IMR-90 (cell line): ENCODE measurements at regions not wholly inside any gene's neighbourhood (a gene's known extent, or its start where the extent isn't known, plus 50 kb on each side); places are given as distances from the start of the nearest gene placed in this dataset.

Source experiments
- ATAC-seq: fragments of 200-7000 bp; cut with Tn5 transposase; 2 replicates; pipeline ENCODE4 v1.9.1; 2020; ENCODE audit warnings: low read depth, mild to moderate bottlenecking, moderate library complexity
- BruUV-seq: library from RNA; stranded (reverse); fragments of 400-500 nt; replicated peaks from 2 replicates; lab custom pipeline; 2021; lab: Mats Ljungman, UMichigan
- CTCF ChIA-PET: fragments of 300-600 bp; formaldehyde crosslinking; extraction: SDS; loops from one replicate; lab custom pipeline; 2021; ENCODE audit warnings: antibody characterized with exemption; lab: Yijun Ruan, JAX
- POLR2A ChIA-PET: fragments of 300-600 bp; sonication (Branson Sonifier 250); formaldehyde crosslinking; loops from one replicate; lab custom pipeline; 2022; ENCODE audit warnings: antibody characterized with exemption; ENCODE audit not compliant: unreplicated experiment; lab: Charles Lee
- DNase-seq: peaks from one replicate; pipeline ENCODE4 v3.0.0; 2013
- H2AFZ ChIP-seq: replicated peaks from 2 replicates; pipeline ENCODE3; 2013; ENCODE audit warnings: low read length, mild to moderate bottlenecking; ENCODE audit not compliant: poor library complexity
- H2AK5ac ChIP-seq: 2 replicates; pipeline ENCODE4 v1.6.1; 2013; ENCODE audit warnings: low read depth, low read length, inconsistent platforms
- H2AK9ac ChIP-seq: replicated peaks from 2 replicates; pipeline ENCODE3; 2013; ENCODE audit warnings: mild to moderate bottlenecking, low read depth, low read length, moderate library complexity; ENCODE audit not compliant: poor library complexity
- H2BK120ac ChIP-seq: 2 replicates; pipeline ENCODE4 v1.6.1; 2013; ENCODE audit warnings: low read depth, low read length, inconsistent platforms
- H2BK15ac ChIP-seq: 3 replicates; pipeline ENCODE4 v1.6.1; 2013; ENCODE audit warnings: low read depth, low read length, inconsistent platforms
- H2BK20ac ChIP-seq: 2 replicates; pipeline ENCODE4 v1.6.1; 2013; ENCODE audit warnings: low read depth, mild to moderate bottlenecking, inconsistent platforms, low read length, moderate library complexity
- H2BK5ac ChIP-seq: 2 replicates; pipeline ENCODE4 v1.6.1; 2013; ENCODE audit warnings: mild to moderate bottlenecking, low read depth, low read length, inconsistent platforms; ENCODE audit not compliant: poor library complexity, severe bottlenecking
- H3K14ac ChIP-seq: replicated peaks from 2 replicates; pipeline ENCODE4 v1.6.1; 2013; ENCODE audit warnings: low read depth, low read length, inconsistent platforms
- H3K18ac ChIP-seq: 2 replicates; pipeline ENCODE4 v1.6.1; 2013; ENCODE audit warnings: low read depth, low read length, control low read depth
- H3K23ac ChIP-seq: 2 replicates; pipeline ENCODE4 v1.6.1; 2013; ENCODE audit warnings: low read depth, low read length, inconsistent platforms
- H3K27ac ChIP-seq: 2 replicates; pipeline ENCODE4 v1.5.1; 2013; ENCODE audit warnings: mild to moderate bottlenecking, control low read depth, low read length; ENCODE audit not compliant: insufficient read depth
- H3K27me3 ChIP-seq: 2 replicates; pipeline ENCODE4 v1.6.1; 2013; ENCODE audit warnings: low read length; ENCODE audit not compliant: control insufficient read depth, insufficient read depth
- H3K36me3 ChIP-seq: 2 replicates; pipeline ENCODE4 v1.6.1; 2013; ENCODE audit warnings: low read length, mixed read lengths; ENCODE audit not compliant: control insufficient read depth, insufficient read depth
- H3K4ac ChIP-seq: 2 replicates; pipeline ENCODE4 v1.6.1; 2013; ENCODE audit warnings: low read depth, low read length, inconsistent platforms
- H3K4me1 ChIP-seq: 2 replicates; pipeline ENCODE4 v1.6.1; 2013; ENCODE audit warnings: low read length, mixed read lengths; ENCODE audit not compliant: control insufficient read depth, insufficient read depth
- H3K4me2 ChIP-seq: 2 replicates; pipeline ENCODE4 v1.6.1; 2013; ENCODE audit warnings: low read depth, mild to moderate bottlenecking, control low read depth, low read length, moderate library complexity
- H3K4me3 ChIP-seq: 2 replicates; pipeline ENCODE4 v1.5.1; 2013; ENCODE audit warnings: low read depth, mild to moderate bottlenecking, control low read depth, low read length, moderate library complexity; ENCODE audit not compliant: insufficient read depth
- H3K56ac ChIP-seq: 2 replicates; pipeline ENCODE4 v1.6.1; 2013; ENCODE audit warnings: low read length, inconsistent platforms; ENCODE audit not compliant: insufficient read depth; ENCODE audit errors: extremely low read depth
- H3K79me1 ChIP-seq, 2 experiments: 2 replicates each; pipeline ENCODE4 v1.6.1; 2013; ENCODE audit warnings: low read length in 2 of 2, inconsistent platforms in 1 of 2, low read depth in 1 of 2
- H3K9ac ChIP-seq: 2 replicates; pipeline ENCODE4 v1.6.1; 2013; ENCODE audit warnings: low read depth, low read length, control low read depth
- H3K9me1 ChIP-seq: 2 replicates; pipeline ENCODE4 v1.6.1; 2013; ENCODE audit warnings: low read length, inconsistent platforms; ENCODE audit not compliant: insufficient read depth
- H3K9me3 ChIP-seq: 2 replicates; pipeline ENCODE4 v1.6.1; 2013; ENCODE audit warnings: low read length; ENCODE audit not compliant: control insufficient read depth, insufficient read depth
- H4K20me1 ChIP-seq: 2 replicates; pipeline ENCODE4 v1.6.1; 2013; ENCODE audit warnings: low read length, inconsistent platforms; ENCODE audit not compliant: insufficient read depth
- H4K5ac ChIP-seq: 2 replicates; pipeline ENCODE4 v1.6.1; 2013; ENCODE audit warnings: mild to moderate bottlenecking, low read depth, low read length, control low read depth
- H4K8ac ChIP-seq, 2 experiments: 2 replicates each; pipeline ENCODE4 v1.6.1; 2013; ENCODE audit warnings: low read depth in 2 of 2, low read length in 2 of 2, control low read depth in 1 of 2, inconsistent platforms in 1 of 2
- H4K91ac ChIP-seq: 2 replicates; pipeline ENCODE4 v1.6.1; 2013; ENCODE audit warnings: low read depth, low read length, inconsistent platforms; ENCODE audit not compliant: insufficient read depth
- CEBPB ChIP-seq: IDR thresholded peaks from 2 replicates; pipeline ENCODE4 v1.6.1; 2012; ENCODE audit warnings: low read depth, low read length, improper control_type of control experiment
- ELK1 ChIP-seq: fragments of 150-350 bp; IDR thresholded peaks from 2 replicates; pipeline ENCODE4 v1.6.1; 2016; ENCODE audit warnings: low read depth, mild to moderate bottlenecking, low read length, moderate library complexity, borderline replicate concordance
- MAFK ChIP-seq: IDR thresholded peaks from 2 replicates; pipeline ENCODE4 v1.6.1; 2012; ENCODE audit warnings: low read depth, low read length, improper control_type of control experiment
- MXI1 ChIP-seq: IDR thresholded peaks from 2 replicates; pipeline ENCODE4 v1.6.1; 2012; ENCODE audit warnings: low read depth, mild to moderate bottlenecking, low read length, moderate library complexity, borderline replicate concordance
- NFE2L2 ChIP-seq: fragments of 150-350 bp; IDR thresholded peaks from 2 replicates; pipeline ENCODE4 v1.6.1; 2016; ENCODE audit warnings: low read depth, mild to moderate bottlenecking, low read length
- RAD21 ChIP-seq: IDR thresholded peaks from 2 replicates; pipeline ENCODE4 v1.6.1; 2012; ENCODE audit warnings: low read length, improper control_type of control experiment
- RCOR1 ChIP-seq: IDR thresholded peaks from 2 replicates; pipeline ENCODE4 v1.6.1; 2012; ENCODE audit warnings: mild to moderate bottlenecking, low read length, improper control_type of control experiment; ENCODE audit not compliant: insufficient replicate concordance
- USF2 ChIP-seq: fragments of 150-350 bp; IDR thresholded peaks from 2 replicates; pipeline ENCODE4 v1.6.1; 2017; ENCODE audit warnings: mild to moderate bottlenecking, antibody characterized with exemption, low read length, low read depth
- dilution Hi-C: fragments of 300-500 bp; cut with HindIII; formaldehyde crosslinking; loops from one replicate; pipeline ENCODE4 v1.14.3; 2018; ENCODE audit warnings: low sequenced_read_pairs; ENCODE audit not compliant: unreplicated experiment
- in situ Hi-C: fragments of 300-500 bp; cut with MboI; formaldehyde crosslinking; loops from 3 replicates; pipeline ENCODE4 v1.14.3; 2019; ENCODE audit warnings: low sequenced_read_pairs, inconsistent platforms, mixed read lengths
- intact Hi-C: fragments of 100-400 bp; cut with micrococcal nuclease; formaldehyde crosslinking; loops from 2 replicates; pipeline ENCODE4 v1.10.0; 2022

DNA sequence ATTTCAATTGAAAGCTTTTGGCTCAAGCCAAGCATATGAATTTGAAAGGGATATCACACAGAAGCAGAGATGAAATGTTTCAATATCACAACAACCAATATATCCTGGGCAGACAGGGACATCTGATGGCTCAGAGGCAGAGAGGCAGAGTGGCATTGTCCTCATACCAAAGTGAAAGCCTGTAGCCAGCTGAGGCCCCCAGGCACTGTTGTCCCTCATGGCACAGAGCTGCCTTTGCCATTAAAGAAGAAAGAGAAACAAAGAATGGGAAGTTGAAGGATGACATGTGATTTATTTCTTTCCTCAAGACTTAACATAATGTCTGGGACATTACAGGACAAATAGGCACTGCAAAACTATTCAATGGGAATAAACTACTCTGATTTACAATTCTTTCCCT lies 504.3 kb upstream of the PCDH15 start:
- H4K8ac ChIP-seq: no peak overlapping the region
- no peak overlapping the region for H3K4me3 ChIP-seq
- TF ChIP-seq USF2: no peak
- no peak for TF ChIP-seq RCOR1
- no peak for TF ChIP-seq MAFK
- TF ChIP-seq NFE2L2: no peak
- no peak for TF ChIP-seq MXI1
- no peak for TF ChIP-seq CEBPB
- TF ChIP-seq ELK1: no peak
- no peak for TF ChIP-seq RAD21
- no peak overlapping the region for H4K91ac ChIP-seq
- H3K9me3 ChIP-seq: no peaks in the 10 kb centered on the region
- CTCF ChIA-PET: no interaction called here
- no peaks in the 10 kb centered on the region for H3K4me1 ChIP-seq
- in situ Hi-C loops (no loop called here), dilution Hi-C loops (no loop called here), intact Hi-C loops (no loop called here)
- no peak overlapping the region for H3K56ac ChIP-seq
- H4K5ac ChIP-seq: no peak overlapping the region
- no peak for ATAC-seq
- H3K18ac ChIP-seq: no peak overlapping the region
- no peak overlapping the region for H3K27ac ChIP-seq
- H3K79me1 ChIP-seq: no peaks in the 10 kb centered on the region
- H3K9ac ChIP-seq: no peak overlapping the region
- no peak overlapping the region for H2AFZ ChIP-seq
- H3K27me3 ChIP-seq: no peaks in the 10 kb centered on the region
- H3K4me2 ChIP-seq: no peak overlapping the region
- no TSS peak for BruUV-seq
- H3K14ac ChIP-seq: no peak overlapping the region
- no peaks in the 10 kb centered on the region for H4K20me1 ChIP-seq
- no peaks in the 10 kb centered on the region for H3K9me1 ChIP-seq
- POLR2A ChIA-PET: no interaction called here
- no peak overlapping the region for H2AK5ac ChIP-seq
- H2BK15ac ChIP-seq: no peak overlapping the region
- no peak overlapping the region for H3K4ac ChIP-seq
- H2BK120ac ChIP-seq: no peak overlapping the region
- H3K23ac ChIP-seq: no peak overlapping the region
- no peaks in the 10 kb centered on the region for H3K36me3 ChIP-seq
- H2BK20ac ChIP-seq: no peak overlapping the region
- H2BK5ac ChIP-seq: no peak overlapping the region
- no peak overlapping the region for H2AK9ac ChIP-seq
- DNase-seq: no peak
